ENCODE measurements at regions not wholly inside any gene's neighbourhood (a gene's known extent, or its start where the extent isn't known, plus 50 kb on each side); places are given as distances from the start of the nearest gene placed in this dataset.

DNA sequence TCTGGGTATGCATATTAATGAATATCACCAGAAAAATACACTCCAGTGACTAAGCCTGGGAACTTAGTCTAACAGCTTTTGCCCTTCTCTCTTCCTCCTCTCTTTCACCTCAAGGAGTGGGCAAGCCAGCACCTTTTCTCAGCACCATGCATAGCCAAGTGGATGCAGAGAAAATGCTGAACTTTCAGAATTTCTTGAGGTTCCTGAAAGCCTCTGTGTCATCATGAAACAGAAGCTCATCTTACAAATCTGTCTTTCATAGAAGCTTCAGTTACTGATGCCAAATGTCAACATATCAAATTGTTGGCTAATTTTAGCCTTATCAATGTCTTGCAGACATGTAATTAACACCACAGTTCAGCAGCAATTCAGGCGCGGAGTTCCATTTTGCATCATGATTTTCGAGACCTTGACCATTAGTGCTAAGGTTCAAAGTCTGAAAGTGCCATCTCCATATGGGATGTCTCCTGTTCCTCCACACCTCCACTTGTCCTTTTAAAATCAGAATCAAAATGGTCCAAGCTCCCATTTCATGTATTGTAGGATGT lies 51.1 kb upstream of the RPH3A start:
- no peak for DNase-seq
- Histone ChIP-seq H2BK15ac (ENCODE audit: low read depth, low read length) (no peak overlapping the region), H3K9me3 (ENCODE audit: control insufficient read depth, insufficient read depth, low read length) (no peaks in the 10 kb centered on the region; the same call in 1 of the 2 replicates), H2AK5ac (ENCODE audit: low read depth, low read length) (no peak overlapping the region), H3K4me1 (ENCODE audit: control insufficient read depth, insufficient read depth, low read length) (no peaks in the 10 kb centered on the region), H2AK9ac (replicated peaks; ENCODE audit: low read depth, low read length, poor library complexity) (no peak overlapping the region), H3K23ac (ENCODE audit: low read depth, low read length) (no peak overlapping the region), H4K8ac (ENCODE audit: low read depth in 2 of 2, low read length in 2 of 2) (no peak overlapping the region), H3K4ac (ENCODE audit: low read depth, low read length) (no peak overlapping the region), H4K20me1 (ENCODE audit: insufficient read depth, low read length) (no peaks in the 10 kb centered on the region), H3K4me3 (ENCODE audit: insufficient read depth, low read depth, low read length) (no peak overlapping the region), H3K36me3 (ENCODE audit: control insufficient read depth, insufficient read depth, low read length) (no peaks in the 10 kb centered on the region), H2BK120ac (ENCODE audit: low read depth, low read length) (no peak overlapping the region), H3K4me2 (ENCODE audit: low read depth, low read length) (no peak overlapping the region), H3K9me1 (ENCODE audit: insufficient read depth, low read length) (no peaks in the 10 kb centered on the region), H3K14ac (replicated peaks; ENCODE audit: low read depth, low read length) (no peak overlapping the region), H3K79me1 (ENCODE audit: low read depth in 1 of 2, low read length in 2 of 2) (no peaks in the 10 kb centered on the region), H2AFZ (replicated peaks; ENCODE audit: low read length, poor library complexity) (no peak overlapping the region), H3K9ac (ENCODE audit: low read depth, low read length) (no peak overlapping the region), H3K18ac (ENCODE audit: low read depth, low read length) (no peak overlapping the region), H2BK5ac (ENCODE audit: low read depth, low read length, poor library complexity, severe bottlenecking) (no peak overlapping the region), H3K27me3 (ENCODE audit: control insufficient read depth, insufficient read depth, low read length) (no peaks in the 10 kb centered on the region), H4K91ac (ENCODE audit: insufficient read depth, low read depth, low read length) (no peak overlapping the region), H3K56ac (ENCODE audit: extremely low read depth, insufficient read depth, low read length) (no peak overlapping the region), H2BK20ac (ENCODE audit: low read depth, low read length) (no peak overlapping the region), H4K5ac (ENCODE audit: low read depth, low read length) (no peak overlapping the region), H3K27ac (ENCODE audit: insufficient read depth, low read length) (no peak overlapping the region)
- dilution Hi-C loops (cut with HindIII; ENCODE audit: low sequenced_read_pairs, unreplicated experiment) (no loop called here), in situ Hi-C loops (cut with MboI; ENCODE audit: low sequenced_read_pairs) (no loop called here), intact Hi-C loops (cut with micrococcal nuclease) (no loop called here)
- TF ChIP-seq NFE2L2 (IDR thresholded peaks at IDR 0.05; ENCODE audit: low read depth, low read length) (no peak), SMC3 (IDR thresholded peaks at IDR 0.05; ENCODE audit: low read depth, low read length) (no peak), CEBPB (IDR thresholded peaks at IDR 0.05; ENCODE audit: low read depth, low read length) (no peak), MAFK (IDR thresholded peaks at IDR 0.05; ENCODE audit: low read depth, low read length) (no peak), CHD1 (IDR thresholded peaks at IDR 0.05; ENCODE audit: low read depth, low read length) (no peak), RCOR1 (IDR thresholded peaks at IDR 0.05; ENCODE audit: insufficient replicate concordance, low read length) (no peak), RFX5 (IDR thresholded peaks at IDR 0.05; ENCODE audit: low read depth, low read length) (no peak), BHLHE40 (IDR thresholded peaks at IDR 0.05; ENCODE audit: low read depth, low read length) (no peak), FOS (IDR thresholded peaks at IDR 0.05; ENCODE audit: low read depth, low read length) (no peak), MAZ (IDR thresholded peaks at IDR 0.05; ENCODE audit: borderline replicate concordance, low read depth, low read length) (no peak), POLR2A (IDR thresholded peaks at IDR 0.05; ENCODE audit: low read depth, low read length) (no peak), RAD21 (IDR thresholded peaks at IDR 0.05; ENCODE audit: low read length) (no peak)
- TF ChIP-seq, protein P1, sequence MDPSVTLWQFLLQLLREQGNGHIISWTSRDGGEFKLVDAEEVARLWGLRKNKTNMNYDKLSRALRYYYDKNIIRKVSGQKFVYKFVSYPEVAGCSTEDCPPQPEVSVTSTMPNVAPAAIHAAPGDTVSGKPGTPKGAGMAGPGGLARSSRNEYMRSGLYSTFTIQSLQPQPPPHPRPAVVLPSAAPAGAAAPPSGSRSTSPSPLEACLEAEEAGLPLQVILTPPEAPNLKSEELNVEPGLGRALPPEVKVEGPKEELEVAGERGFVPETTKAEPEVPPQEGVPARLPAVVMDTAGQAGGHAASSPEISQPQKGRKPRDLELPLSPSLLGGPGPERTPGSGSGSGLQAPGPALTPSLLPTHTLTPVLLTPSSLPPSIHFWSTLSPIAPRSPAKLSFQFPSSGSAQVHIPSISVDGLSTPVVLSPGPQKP (IDR thresholded peaks at IDR 0.05; ENCODE audit: borderline replicate concordance, low read depth, low read length), result no peak
- TF ChIP-seq, protein P2, sequence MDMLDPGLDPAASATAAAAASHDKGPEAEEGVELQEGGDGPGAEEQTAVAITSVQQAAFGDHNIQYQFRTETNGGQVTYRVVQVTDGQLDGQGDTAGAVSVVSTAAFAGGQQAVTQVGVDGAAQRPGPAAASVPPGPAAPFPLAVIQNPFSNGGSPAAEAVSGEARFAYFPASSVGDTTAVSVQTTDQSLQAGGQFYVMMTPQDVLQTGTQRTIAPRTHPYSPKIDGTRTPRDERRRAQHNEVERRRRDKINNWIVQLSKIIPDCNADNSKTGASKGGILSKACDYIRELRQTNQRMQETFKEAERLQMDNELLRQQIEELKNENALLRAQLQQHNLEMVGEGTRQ (IDR thresholded peaks at IDR 0.05; ENCODE audit: low read depth, low read length), result no peak
- TF ChIP-seq, protein P3, sequence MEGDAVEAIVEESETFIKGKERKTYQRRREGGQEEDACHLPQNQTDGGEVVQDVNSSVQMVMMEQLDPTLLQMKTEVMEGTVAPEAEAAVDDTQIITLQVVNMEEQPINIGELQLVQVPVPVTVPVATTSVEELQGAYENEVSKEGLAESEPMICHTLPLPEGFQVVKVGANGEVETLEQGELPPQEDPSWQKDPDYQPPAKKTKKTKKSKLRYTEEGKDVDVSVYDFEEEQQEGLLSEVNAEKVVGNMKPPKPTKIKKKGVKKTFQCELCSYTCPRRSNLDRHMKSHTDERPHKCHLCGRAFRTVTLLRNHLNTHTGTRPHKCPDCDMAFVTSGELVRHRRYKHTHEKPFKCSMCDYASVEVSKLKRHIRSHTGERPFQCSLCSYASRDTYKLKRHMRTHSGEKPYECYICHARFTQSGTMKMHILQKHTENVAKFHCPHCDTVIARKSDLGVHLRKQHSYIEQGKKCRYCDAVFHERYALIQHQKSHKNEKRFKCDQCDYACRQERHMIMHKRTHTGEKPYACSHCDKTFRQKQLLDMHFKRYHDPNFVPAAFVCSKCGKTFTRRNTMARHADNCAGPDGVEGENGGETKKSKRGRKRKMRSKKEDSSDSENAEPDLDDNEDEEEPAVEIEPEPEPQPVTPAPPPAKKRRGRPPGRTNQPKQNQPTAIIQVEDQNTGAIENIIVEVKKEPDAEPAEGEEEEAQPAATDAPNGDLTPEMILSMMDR (conservative IDR thresholded peaks at IDR 0.05; ENCODE audit: low read depth, low read length), result no peak
- 56% methylated on average over 3 of the region's 3 CpGs; no CpG with 5 or more reads in 1 of the 2 experiments for WGBS, 2 experiments (ENCODE audit: extremely low coverage in 2 of 2, insufficient read length in 1 of 2)
- BruUV-seq (replicated peaks), result no TSS peak
- CTCF ChIA-PET, result no interaction called here
- no peak for ATAC-seq (ENCODE audit: low read depth)
- POLR2A ChIA-PET (ENCODE audit: unreplicated experiment), result no interaction called here
